HL-60 (cell line): ENCODE measurements at regions not wholly inside any gene's neighbourhood (a gene's known extent, or its start where the extent isn't known, plus 50 kb on each side); places are given as distances from the start of the nearest gene placed in this dataset.

Experiments
- DNase-seq, 2 experiments: peaks; one replicate each; pipeline ENCODE4 v3.0.0-alpha.2; 2010 to 2020; ENCODE audit warnings: low read depth in 1 of 2, low spot score in 1 of 2
- H3K27ac ChIP-seq: fragments of 250-450 bp; sonication (Bioruptor Pico); replicated peaks from 2 replicates; pipeline ENCODE4 v1.5.1; 2020; ENCODE audit warnings: mild to moderate bottlenecking, moderate library complexity
- H3K27me3 ChIP-seq: fragments of 250-450 bp; sonication (Bioruptor Pico); 2 replicates; pipeline ENCODE4 v1.5.1; 2021; ENCODE audit warnings: mild to moderate bottlenecking, moderate library complexity; ENCODE audit not compliant: insufficient read depth, poor library complexity, severe bottlenecking
- H3K4me3 ChIP-seq: replicated peaks from 2 replicates; pipeline ENCODE4 v1.5.1; 2011; ENCODE audit warnings: mild to moderate bottlenecking, control low read depth, low read length; ENCODE audit not compliant: insufficient read depth
- CTCF ChIP-seq: IDR thresholded peaks from one replicate; pipeline ENCODE4 v1.5.1; 2011; ENCODE audit warnings: low read length, control low read depth, inconsistent platforms; ENCODE audit not compliant: insufficient read depth
- GABPA ChIP-seq: IDR thresholded peaks from 2 replicates; pipeline ENCODE4 v1.6.1; 2012; ENCODE audit warnings: low read depth
- POLR2AphosphoS5 ChIP-seq: IDR thresholded peaks from 2 replicates; pipeline ENCODE4 v1.6.1; 2012; ENCODE audit warnings: low read depth
- REST ChIP-seq: IDR thresholded peaks from 2 replicates; pipeline ENCODE4 v1.6.1; 2012; ENCODE audit warnings: low read depth; ENCODE audit not compliant: insufficient replicate concordance
- SPI1 ChIP-seq: IDR thresholded peaks from 2 replicates; pipeline ENCODE4 v1.6.1; 2012; ENCODE audit warnings: low read depth, mild to moderate bottlenecking, borderline replicate concordance

GRCh38 chr3:163261056-163261455, 1764.4 kb downstream of the OTOL1 start:
- Histone ChIP-seq H3K27ac (no peak overlapping the region), H3K4me3 (no peak overlapping the region), H3K27me3 (no peaks in the 10 kb centered on the region)
- TF ChIP-seq GABPA, result no peak
- no peak for DNase-seq

GRCh38 chr3:163218336-163218735, 1721.7 kb downstream of the OTOL1 start:
- no peaks in the 10 kb centered on the region for H3K27me3 ChIP-seq
- no peak overlapping the region for H3K4me3 ChIP-seq
- H3K27ac ChIP-seq, result no peak overlapping the region
- no peak for DNase-seq
- TF ChIP-seq CTCF (no peak), GABPA (no peak), POLR2AphosphoS5 (no peak), SPI1 (no peak), REST (no peak)

GRCh38 chr3:163213838-163214237, 1717.2 kb downstream of the OTOL1 start:
- no peak overlapping the region for H3K4me3 ChIP-seq
- no peak overlapping the region for H3K27ac ChIP-seq
- DNase-seq, result no peak
- no peaks in the 10 kb centered on the region for H3K27me3 ChIP-seq
- TF ChIP-seq GABPA, result no peak
- no peak for TF ChIP-seq SPI1
- TF ChIP-seq REST, result no peak
- no peak for TF ChIP-seq POLR2AphosphoS5
- no peak for TF ChIP-seq CTCF

GRCh38 chr3:163196815-163197374, 1700.3 kb downstream of the OTOL1 start:
- TF ChIP-seq POLR2AphosphoS5 (no peak), GABPA (no peak), REST (no peak), CTCF (no peak), SPI1 (no peak)
- Histone ChIP-seq H3K4me3 (no peak overlapping the region), H3K27me3 (no peaks in the 10 kb centered on the region), H3K27ac (no peak overlapping the region)
- no peak for DNase-seq
